Right ventricle myocardium inferior (tissue), 1 donor: ENCODE measurements at regions not wholly inside any gene's neighbourhood (a gene's known extent, or its start where the extent isn't known, plus 50 kb on each side); places are given as distances from the start of the nearest gene placed in this dataset.
"Not testable (repeated sequence)": the region's sequence is repeated elsewhere in the genome, so short reads cannot be mapped to it uniquely, and the experiment has no call there.

ENCODE experiments used
- ATAC-seq: fragments of 200-7000 bp; cut with Tn5 transposase; one replicate; pipeline ENCODE4 v1.9.1; 2020; ENCODE audit warnings: mild to moderate bottlenecking, moderate library complexity
- DNase-seq: peaks from one replicate; pipeline ENCODE4 v3.0.0; 2021; ENCODE audit errors: missing footprints
- intact Hi-C: fragments of 100-400 bp; cut with DNase I; formaldehyde crosslinking; loops from one replicate; pipeline ENCODE4 v1.11.0; 2022
- donor health status: DM: no; HTN: yes; CAD: no; lungs with severe emphysema.

- ATAC-seq, result no peak
- DNase-seq, result no peak
- intact Hi-C loops, result loop anchor here (5.0 kb wide), 2 partner anchors 99 to 224 kb away; no protein-coding TSS in a partner anchor
These were observed 154.1 kb downstream of the SH3BP4 start for GRCh38 chr2:235105821-235106359.

- intact Hi-C loops, result loop anchor here (1.0 to 5.0 kb wide), 3 partner anchors 100 to 557 kb away; no protein-coding TSS in a partner anchor
- no peak for DNase-seq
- peak; percentile 65 for ATAC-seq
These were observed 155.2 kb downstream of the SH3BP4 start for GRCh38 chr2:235106874-235107639.

GRCh38 chr2:235107640-235107951 lies 155.8 kb downstream of the SH3BP4 start:
- no peak for ATAC-seq
- intact Hi-C loops, result loop anchor here (1.0 to 5.0 kb wide), 3 partner anchors 100 to 557 kb away; no protein-coding TSS in a partner anchor
- DNase-seq, result no peak

GRCh38 chr2:235109561-235109960 lies 157.7 kb downstream of the SH3BP4 start:
- intact Hi-C loops, result loop anchor here (5.0 kb wide), 2 partner anchors 102 to 227 kb away; no protein-coding TSS in a partner anchor
- not testable (repeated sequence) for DNase-seq, ATAC-seq

GRCh38 chr2:235112365-235112764 lies 160.5 kb downstream of the SH3BP4 start:
- no peak for DNase-seq
- intact Hi-C loops, result loop anchor here (10.0 kb wide), 1 partner anchor 978 kb away; no protein-coding TSS in a partner anchor
- ATAC-seq, result no peak

GRCh38 chr2:235113854-235114253 lies 162.0 kb downstream of the SH3BP4 start:
- intact Hi-C loops, result loop anchor here (10.0 kb wide), 1 partner anchor 979 kb away; no protein-coding TSS in a partner anchor
- ATAC-seq, result no peak
- no peak for DNase-seq

GRCh38 chr2:235114286-235114685 lies 162.5 kb downstream of the SH3BP4 start:
- ATAC-seq (no peak), DNase-seq (no peak)
- intact Hi-C loops, result loop anchor here (10.0 kb wide), 1 partner anchor 979 kb away; no protein-coding TSS in a partner anchor

GRCh38 chr2:235115521-235115920 lies 163.7 kb downstream of the SH3BP4 start:
- ATAC-seq, result no peak
- DNase-seq, result no peak
- intact Hi-C loops, result loop anchor here (10.0 kb wide), 1 partner anchor 981 kb away; no protein-coding TSS in a partner anchor

GRCh38 chr2:235116885-235117492 lies 165.2 kb downstream of the SH3BP4 start:
- ATAC-seq, result no peak
- intact Hi-C loops, result loop anchor here (1.0 to 10.0 kb wide), 2 partner anchors 567 to 982 kb away; no protein-coding TSS in a partner anchor
- DNase-seq, result no peak

GRCh38 chr2:235126768-235127167 lies 175.0 kb downstream of the SH3BP4 start:
- ATAC-seq, result no peak
- DNase-seq, result no peak
- intact Hi-C loops, result no loop called here

GRCh38 chr2:235127931-235128330 lies 176.1 kb downstream of the SH3BP4 start:
- intact Hi-C loops, result no loop called here
- ATAC-seq (no peak), DNase-seq (no peak)

- intact Hi-C loops, result loop anchor here (10.0 kb wide), 2 partner anchors 365 to 545 kb away; partner anchors contain the start of gene AGAP1
- no peak for DNase-seq
- no peak for ATAC-seq
These were observed 178.0 kb downstream of the SH3BP4 start for GRCh38 chr2:235129850-235130249.

- DNase-seq (no peak), ATAC-seq (no peak)
- intact Hi-C loops, result loop anchor here (10.0 kb wide), 2 partner anchors 363 to 543 kb away; partner anchors contain the start of gene AGAP1
These were observed 179.8 kb downstream of the SH3BP4 start for GRCh38 chr2:235131334-235132305.

GRCh38 chr2:235132651-235133050 lies 180.8 kb downstream of the SH3BP4 start:
- no peak for DNase-seq
- no peak for ATAC-seq
- intact Hi-C loops, result loop anchor here (10.0 kb wide), 2 partner anchors 362 to 542 kb away; partner anchors contain the start of gene AGAP1

- DNase-seq, result no peak
- intact Hi-C loops, result loop anchor here (10.0 kb wide), 2 partner anchors 361 to 541 kb away; partner anchors contain the start of gene AGAP1
- ATAC-seq, result no peak
These were observed 182.0 kb downstream of the SH3BP4 start for GRCh38 chr2:235133837-235134236.

- DNase-seq, result no peak
- intact Hi-C loops, result loop anchor here (10.0 kb wide), 2 partner anchors 360 to 540 kb away; partner anchors contain the start of gene AGAP1
These were observed 182.6 kb downstream of the SH3BP4 start for GRCh38 chr2:235134420-235134819.

GRCh38 chr2:235135195-235135965 lies 183.6 kb downstream of the SH3BP4 start:
- no peak for ATAC-seq
- no peak for DNase-seq
- intact Hi-C loops, result loop anchor here (5.0 to 10.0 kb wide), 3 partner anchors 359 to 612 kb away; partner anchors contain the start of gene AGAP1

More at GRCh38 chr2:235134420-235134819, 182.6 kb downstream of the SH3BP4 start:
- no peak for ATAC-seq
